Peyer's patch (tissue), 4 donors: ENCODE measurements at regions not wholly inside any gene's neighbourhood (a gene's known extent, or its start where the extent isn't known, plus 50 kb on each side); places are given as distances from the start of the nearest gene placed in this dataset.

Source experiments
- POLR2A ChIP-seq, 2 donors: fragments of 450-650 bp; IDR thresholded peaks; one replicate each; pipeline ENCODE4 v1.5.1; 2017; ENCODE audit warnings: antibody characterized with exemption in 2 of 2, mild to moderate bottlenecking in 2 of 2, moderate library complexity in 2 of 2
- TF ChIP-seq, protein P1 (sequence below), 6 experiments: fragments of 450-650 bp in 4 of 6; fragments of 200-600 bp in 2 of 6; sonication (generic) in 1 of 6; IDR thresholded peaks; one replicate each; pipeline ENCODE4 v1.5.1; 2017 to 2019; ENCODE audit warnings: antibody characterized with exemption in 6 of 6, mild to moderate bottlenecking in 3 of 6, moderate library complexity in 1 of 6

DNA sequence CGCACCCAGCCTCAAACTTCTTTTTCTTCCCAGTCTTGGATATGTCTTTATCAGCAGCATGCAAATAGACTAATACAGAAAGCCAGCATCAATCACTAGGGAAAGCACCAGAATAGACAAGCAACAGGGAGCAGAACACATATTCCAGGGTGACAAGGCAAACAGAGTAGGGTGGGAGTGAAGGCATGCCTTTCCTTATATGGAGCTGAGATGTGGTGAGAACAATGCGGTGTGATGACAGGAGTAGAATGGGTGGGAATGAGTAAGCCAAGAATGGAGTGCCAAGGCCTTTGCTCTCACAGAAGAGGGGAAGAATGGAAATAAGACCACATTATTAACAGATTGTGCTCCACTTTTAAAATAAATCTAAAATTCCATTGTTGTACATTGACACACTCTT is 115.6 kb downstream of the CETN3 start:
- TF ChIP-seq, protein P1, sequence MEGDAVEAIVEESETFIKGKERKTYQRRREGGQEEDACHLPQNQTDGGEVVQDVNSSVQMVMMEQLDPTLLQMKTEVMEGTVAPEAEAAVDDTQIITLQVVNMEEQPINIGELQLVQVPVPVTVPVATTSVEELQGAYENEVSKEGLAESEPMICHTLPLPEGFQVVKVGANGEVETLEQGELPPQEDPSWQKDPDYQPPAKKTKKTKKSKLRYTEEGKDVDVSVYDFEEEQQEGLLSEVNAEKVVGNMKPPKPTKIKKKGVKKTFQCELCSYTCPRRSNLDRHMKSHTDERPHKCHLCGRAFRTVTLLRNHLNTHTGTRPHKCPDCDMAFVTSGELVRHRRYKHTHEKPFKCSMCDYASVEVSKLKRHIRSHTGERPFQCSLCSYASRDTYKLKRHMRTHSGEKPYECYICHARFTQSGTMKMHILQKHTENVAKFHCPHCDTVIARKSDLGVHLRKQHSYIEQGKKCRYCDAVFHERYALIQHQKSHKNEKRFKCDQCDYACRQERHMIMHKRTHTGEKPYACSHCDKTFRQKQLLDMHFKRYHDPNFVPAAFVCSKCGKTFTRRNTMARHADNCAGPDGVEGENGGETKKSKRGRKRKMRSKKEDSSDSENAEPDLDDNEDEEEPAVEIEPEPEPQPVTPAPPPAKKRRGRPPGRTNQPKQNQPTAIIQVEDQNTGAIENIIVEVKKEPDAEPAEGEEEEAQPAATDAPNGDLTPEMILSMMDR (IDR thresholded peaks at IDR 0.05): no peak
- TF ChIP-seq POLR2A (IDR thresholded peaks at IDR 0.05): no peak
